H4 (cell line): ENCODE measurements at regions not wholly inside any gene's neighbourhood (a gene's known extent, or its start where the extent isn't known, plus 50 kb on each side); places are given as distances from the start of the nearest gene placed in this dataset.
A peak's percentile ranks its signal among the peaks of the same experiment; 100 is the strongest.

Source experiments
- DNase-seq: peaks from one replicate; pipeline ENCODE4 v3.0.0-alpha.2; 2015; ENCODE audit warnings: low spot score

- DNase-seq = no peak
These were observed 603.0 kb downstream of the CCDC171 start for GRCh38 chr9:16155878-16156277.

GRCh38 chr9:16157216-16157615 lies 604.4 kb downstream of the CCDC171 start:
- DNase-seq = no peak

- no peak for DNase-seq
These were observed 604.8 kb downstream of the CCDC171 start for GRCh38 chr9:16157651-16158050.

- no peak for DNase-seq
These were observed 605.2 kb downstream of the CCDC171 start for GRCh38 chr9:16158093-16158492.

- DNase-seq = no peak
These were observed 608.6 kb downstream of the CCDC171 start for GRCh38 chr9:16161483-16161882.

- no peak for DNase-seq
These were observed 617.3 kb downstream of the CCDC171 start for GRCh38 chr9:16170119-16170518.

GRCh38 chr9:16171911-16172310 lies 619.1 kb downstream of the CCDC171 start:
- no peak for DNase-seq

- no peak for DNase-seq
These were observed 620.0 kb downstream of the CCDC171 start for GRCh38 chr9:16172796-16173195.

GRCh38 chr9:16174915-16175314 lies 622.1 kb downstream of the CCDC171 start:
- DNase-seq = no peak

GRCh38 chr9:16175461-16175860 lies 622.6 kb downstream of the CCDC171 start:
- no peak for DNase-seq

GRCh38 chr9:16178294-16178693 lies 625.5 kb downstream of the CCDC171 start:
- DNase-seq = no peak

GRCh38 chr9:16179566-16179965 lies 626.7 kb downstream of the CCDC171 start:
- DNase-seq = no peak

- no peak for DNase-seq
These were observed 627.2 kb downstream of the CCDC171 start for GRCh38 chr9:16180091-16180490.

GRCh38 chr9:16180546-16180945 lies 627.7 kb downstream of the CCDC171 start:
- no peak for DNase-seq

- no peak for DNase-seq
These were observed 628.7 kb downstream of the CCDC171 start for GRCh38 chr9:16181539-16181938.

GRCh38 chr9:16182784-16183183 lies 629.9 kb downstream of the CCDC171 start:
- DNase-seq = no peak

GRCh38 chr9:16184964-16185646 lies 632.3 kb downstream of the CCDC171 start:
- DNase-seq = peak; percentile 21

GRCh38 chr9:16191191-16191590 lies 638.3 kb downstream of the CCDC171 start:
- no peak for DNase-seq

- peak; percentile 50 for DNase-seq
These were observed 639.0 kb downstream of the CCDC171 start for GRCh38 chr9:16191691-16192402.

GRCh38 chr9:16192403-16193017 lies 639.7 kb downstream of the CCDC171 start:
- no peak for DNase-seq

GRCh38 chr9:16193066-16193465 lies 640.2 kb downstream of the CCDC171 start:
- no peak for DNase-seq

GRCh38 chr9:16196206-16196605 lies 643.4 kb downstream of the CCDC171 start:
- DNase-seq = no peak
